GM12878 (cell line): ENCODE measurements at regions not wholly inside any gene's neighbourhood (a gene's known extent, or its start where the extent isn't known, plus 50 kb on each side); places are given as distances from the start of the nearest gene placed in this dataset.

Source experiments
- CBFB ChIP-seq: IDR thresholded peaks from 2 replicates; pipeline ENCODE4 v1.6.1; 2016; ENCODE audit warnings: antibody characterized with exemption, low read depth
- EP300 ChIP-seq, 2 experiments: fragments of 150-350 bp in 1 of 2; IDR thresholded peaks; 2 replicates each; pipeline ENCODE4 v1.6.1; 2011 to 2012; ENCODE audit warnings: low read depth in 2 of 2, low read length in 2 of 2, borderline replicate concordance in 1 of 2, improper control_type of control experiment in 1 of 2, inconsistent platforms in 1 of 2; ENCODE audit not compliant: control insufficient read depth in 1 of 2
- EZH2 ChIP-seq: IDR thresholded peaks from 2 replicates; pipeline ENCODE4 v1.6.1; 2012; ENCODE audit warnings: low read depth, mild to moderate bottlenecking, control low read depth, inconsistent platforms, low read length, borderline replicate concordance; ENCODE audit not compliant: control insufficient read depth
- FOXK2 ChIP-seq: fragments of 450-650 bp; IDR thresholded peaks from 2 replicates; pipeline ENCODE4 v1.6.1; 2017; ENCODE audit warnings: mild to moderate bottlenecking, moderate library complexity
- POLR2AphosphoS5 ChIP-seq: IDR thresholded peaks from 2 replicates; pipeline ENCODE4 v1.6.1; 2011; ENCODE audit warnings: mild to moderate bottlenecking, low read length, inconsistent platforms
- SPI1 ChIP-seq: IDR thresholded peaks from 2 replicates; pipeline ENCODE4 v1.6.1; 2011; ENCODE audit warnings: low read depth, mild to moderate bottlenecking, low read length, moderate library complexity, borderline replicate concordance; ENCODE audit not compliant: insufficient read depth
- SUZ12 ChIP-seq: fragments of 200-600 bp; sonication (generic); IDR thresholded peaks from one replicate; pipeline ENCODE4 v1.6.1; 2018; ENCODE audit warnings: antibody characterized with exemption, mild to moderate bottlenecking; ENCODE audit not compliant: unreplicated experiment
- ZSCAN29 ChIP-seq: fragments of 450-650 bp; IDR thresholded peaks from 2 replicates; pipeline ENCODE4 v1.6.1; 2017; ENCODE audit warnings: mild to moderate bottlenecking, moderate library complexity
- TF ChIP-seq, protein P1 (sequence below): fragments of 450-650 bp; IDR thresholded peaks from 2 replicates; pipeline ENCODE4 v1.6.1; 2018; ENCODE audit warnings: borderline replicate concordance, mild to moderate bottlenecking; ENCODE audit not compliant: partially characterized antibody
- TF ChIP-seq, protein P2 (sequence below), 3 experiments: IDR thresholded peaks in 2 of 3; conservative IDR thresholded peaks in 1 of 3; 2 replicates each; pipeline ENCODE4 v1.5.1; 2011; ENCODE audit warnings: low read depth in 3 of 3, low read length in 3 of 3, mild to moderate bottlenecking in 3 of 3, control low read depth in 2 of 3, moderate library complexity in 2 of 3, inconsistent platforms in 1 of 3, mixed read lengths in 1 of 3; ENCODE audit not compliant: control insufficient read depth in 2 of 3, insufficient read depth in 1 of 3; ENCODE audit errors: extremely low read depth in 1 of 3
- TF ChIP-seq, protein P3 (sequence below): fragments of 450-650 bp; formaldehyde crosslinking; IDR thresholded peaks from 2 replicates; pipeline ENCODE4 v1.5.0; 2022; ENCODE audit warnings: mild to moderate bottlenecking, missing genetic modification characterization
- TF ChIP-seq, protein P4 (sequence below): IDR thresholded peaks from 2 replicates; pipeline ENCODE4 v1.6.1; 2011; ENCODE audit warnings: low read depth, low read length, improper control_type of control experiment, borderline replicate concordance
- TF ChIP-seq, protein P5 (sequence below): IDR thresholded peaks from 2 replicates; pipeline ENCODE4 v1.6.1; 2012; ENCODE audit warnings: low read length, inconsistent platforms

DNA sequence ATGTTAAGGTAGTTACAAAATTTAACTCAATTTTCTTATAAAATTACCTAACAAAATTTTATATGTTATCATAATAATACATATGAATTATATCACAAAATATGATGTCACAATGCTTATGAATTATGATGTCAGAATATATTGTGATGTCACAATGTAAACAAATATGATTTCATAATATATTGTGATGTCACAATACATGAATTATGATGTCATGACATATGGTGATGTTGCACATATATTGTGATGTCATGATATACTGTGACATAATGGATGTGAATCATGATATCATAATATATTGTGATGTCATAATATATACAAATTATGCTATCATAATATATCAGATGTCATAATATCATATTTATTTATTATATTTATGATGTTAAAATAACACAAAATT is 1879.9 kb downstream of the TP53TG3F start:
- TF ChIP-seq, protein P1, sequence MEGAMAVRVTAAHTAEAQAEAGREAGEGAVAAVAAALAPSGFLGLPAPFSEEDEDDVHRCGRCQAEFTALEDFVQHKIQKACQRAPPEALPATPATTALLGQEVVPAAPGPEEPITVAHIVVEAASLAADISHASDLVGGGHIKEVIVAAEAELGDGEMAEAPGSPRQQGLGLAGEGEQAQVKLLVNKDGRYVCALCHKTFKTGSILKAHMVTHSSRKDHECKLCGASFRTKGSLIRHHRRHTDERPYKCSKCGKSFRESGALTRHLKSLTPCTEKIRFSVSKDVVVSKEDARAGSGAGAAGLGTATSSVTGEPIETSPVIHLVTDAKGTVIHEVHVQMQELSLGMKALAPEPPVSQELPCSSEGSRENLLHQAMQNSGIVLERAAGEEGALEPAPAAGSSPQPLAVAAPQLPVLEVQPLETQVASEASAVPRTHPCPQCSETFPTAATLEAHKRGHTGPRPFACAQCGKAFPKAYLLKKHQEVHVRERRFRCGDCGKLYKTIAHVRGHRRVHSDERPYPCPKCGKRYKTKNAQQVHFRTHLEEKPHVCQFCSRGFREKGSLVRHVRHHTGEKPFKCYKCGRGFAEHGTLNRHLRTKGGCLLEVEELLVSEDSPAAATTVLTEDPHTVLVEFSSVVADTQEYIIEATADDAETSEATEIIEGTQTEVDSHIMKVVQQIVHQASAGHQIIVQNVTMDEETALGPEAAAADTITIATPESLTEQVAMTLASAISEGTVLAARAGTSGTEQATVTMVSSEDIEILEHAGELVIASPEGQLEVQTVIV, result no peak
- no peak for TF ChIP-seq POLR2AphosphoS5
- TF ChIP-seq SUZ12, result no peak
- TF ChIP-seq, protein P2, sequence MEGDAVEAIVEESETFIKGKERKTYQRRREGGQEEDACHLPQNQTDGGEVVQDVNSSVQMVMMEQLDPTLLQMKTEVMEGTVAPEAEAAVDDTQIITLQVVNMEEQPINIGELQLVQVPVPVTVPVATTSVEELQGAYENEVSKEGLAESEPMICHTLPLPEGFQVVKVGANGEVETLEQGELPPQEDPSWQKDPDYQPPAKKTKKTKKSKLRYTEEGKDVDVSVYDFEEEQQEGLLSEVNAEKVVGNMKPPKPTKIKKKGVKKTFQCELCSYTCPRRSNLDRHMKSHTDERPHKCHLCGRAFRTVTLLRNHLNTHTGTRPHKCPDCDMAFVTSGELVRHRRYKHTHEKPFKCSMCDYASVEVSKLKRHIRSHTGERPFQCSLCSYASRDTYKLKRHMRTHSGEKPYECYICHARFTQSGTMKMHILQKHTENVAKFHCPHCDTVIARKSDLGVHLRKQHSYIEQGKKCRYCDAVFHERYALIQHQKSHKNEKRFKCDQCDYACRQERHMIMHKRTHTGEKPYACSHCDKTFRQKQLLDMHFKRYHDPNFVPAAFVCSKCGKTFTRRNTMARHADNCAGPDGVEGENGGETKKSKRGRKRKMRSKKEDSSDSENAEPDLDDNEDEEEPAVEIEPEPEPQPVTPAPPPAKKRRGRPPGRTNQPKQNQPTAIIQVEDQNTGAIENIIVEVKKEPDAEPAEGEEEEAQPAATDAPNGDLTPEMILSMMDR (IDR thresholded peaks at IDR 0.05 in 2 of 3, conservative IDR thresholded peaks at IDR 0.05 in 1 of 3; ENCODE audit: control insufficient read depth in 2 of 3, extremely low read depth in 1 of 3, insufficient read depth in 1 of 3, low read depth in 3 of 3, low read length in 3 of 3), result no peak
- TF ChIP-seq CBFB, result no peak
- TF ChIP-seq EZH2, result no peak
- TF ChIP-seq SPI1, result no peak
- TF ChIP-seq, protein P3, sequence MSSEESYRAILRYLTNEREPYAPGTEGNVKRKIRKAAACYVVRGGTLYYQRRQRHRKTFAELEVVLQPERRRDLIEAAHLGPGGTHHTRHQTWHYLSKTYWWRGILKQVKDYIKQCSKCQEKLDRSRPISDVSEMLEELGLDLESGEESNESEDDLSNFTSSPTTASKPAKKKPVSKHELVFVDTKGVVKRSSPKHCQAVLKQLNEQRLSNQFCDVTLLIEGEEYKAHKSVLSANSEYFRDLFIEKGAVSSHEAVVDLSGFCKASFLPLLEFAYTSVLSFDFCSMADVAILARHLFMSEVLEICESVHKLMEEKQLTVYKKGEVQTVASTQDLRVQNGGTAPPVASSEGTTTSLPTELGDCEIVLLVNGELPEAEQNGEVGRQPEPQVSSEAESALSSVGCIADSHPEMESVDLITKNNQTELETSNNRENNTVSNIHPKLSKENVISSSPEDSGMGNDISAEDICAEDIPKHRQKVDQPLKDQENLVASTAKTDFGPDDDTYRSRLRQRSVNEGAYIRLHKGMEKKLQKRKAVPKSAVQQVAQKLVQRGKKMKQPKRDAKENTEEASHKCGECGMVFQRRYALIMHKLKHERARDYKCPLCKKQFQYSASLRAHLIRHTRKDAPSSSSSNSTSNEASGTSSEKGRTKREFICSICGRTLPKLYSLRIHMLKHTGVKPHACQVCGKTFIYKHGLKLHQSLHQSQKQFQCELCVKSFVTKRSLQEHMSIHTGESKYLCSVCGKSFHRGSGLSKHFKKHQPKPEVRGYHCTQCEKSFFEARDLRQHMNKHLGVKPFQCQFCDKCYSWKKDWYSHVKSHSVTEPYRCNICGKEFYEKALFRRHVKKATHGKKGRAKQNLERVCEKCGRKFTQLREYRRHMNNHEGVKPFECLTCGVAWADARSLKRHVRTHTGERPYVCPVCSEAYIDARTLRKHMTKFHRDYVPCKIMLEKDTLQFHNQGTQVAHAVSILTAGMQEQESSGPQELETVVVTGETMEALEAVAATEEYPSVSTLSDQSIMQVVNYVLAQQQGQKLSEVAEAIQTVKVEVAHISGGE (CRISPR knock-in tag), result no peak
- TF ChIP-seq EP300 (IDR thresholded peaks at IDR 0.05; ENCODE audit: borderline replicate concordance in 1 of 2, control insufficient read depth in 1 of 2, low read depth in 2 of 2, low read length in 2 of 2), result no peak
- no peak for TF ChIP-seq ZSCAN29
- TF ChIP-seq, protein P4, sequence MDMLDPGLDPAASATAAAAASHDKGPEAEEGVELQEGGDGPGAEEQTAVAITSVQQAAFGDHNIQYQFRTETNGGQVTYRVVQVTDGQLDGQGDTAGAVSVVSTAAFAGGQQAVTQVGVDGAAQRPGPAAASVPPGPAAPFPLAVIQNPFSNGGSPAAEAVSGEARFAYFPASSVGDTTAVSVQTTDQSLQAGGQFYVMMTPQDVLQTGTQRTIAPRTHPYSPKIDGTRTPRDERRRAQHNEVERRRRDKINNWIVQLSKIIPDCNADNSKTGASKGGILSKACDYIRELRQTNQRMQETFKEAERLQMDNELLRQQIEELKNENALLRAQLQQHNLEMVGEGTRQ, result no peak
- TF ChIP-seq, protein P5, sequence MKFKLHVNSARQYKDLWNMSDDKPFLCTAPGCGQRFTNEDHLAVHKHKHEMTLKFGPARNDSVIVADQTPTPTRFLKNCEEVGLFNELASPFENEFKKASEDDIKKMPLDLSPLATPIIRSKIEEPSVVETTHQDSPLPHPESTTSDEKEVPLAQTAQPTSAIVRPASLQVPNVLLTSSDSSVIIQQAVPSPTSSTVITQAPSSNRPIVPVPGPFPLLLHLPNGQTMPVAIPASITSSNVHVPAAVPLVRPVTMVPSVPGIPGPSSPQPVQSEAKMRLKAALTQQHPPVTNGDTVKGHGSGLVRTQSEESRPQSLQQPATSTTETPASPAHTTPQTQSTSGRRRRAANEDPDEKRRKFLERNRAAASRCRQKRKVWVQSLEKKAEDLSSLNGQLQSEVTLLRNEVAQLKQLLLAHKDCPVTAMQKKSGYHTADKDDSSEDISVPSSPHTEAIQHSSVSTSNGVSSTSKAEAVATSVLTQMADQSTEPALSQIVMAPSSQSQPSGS, result no peak
- TF ChIP-seq FOXK2, result no peak
